ENCODE measurements at regions not wholly inside any gene's neighbourhood (a gene's known extent, or its start where the extent isn't known, plus 50 kb on each side); places are given as distances from the start of the nearest gene placed in this dataset.
"Not testable (repeated sequence)": the region's sequence is repeated elsewhere in the genome, so short reads cannot be mapped to it uniquely, and the experiment has no call there.

GRCh38 chr2:129906861-129907235 lies 72.6 kb upstream of the RAB6C start:
- DNase-seq (ENCODE audit: low read depth in 1 of 2, low spot score in 1 of 2) = no peak

GRCh38 chr2:129907256-129907998 lies 72.0 kb upstream of the RAB6C start:
- DNase-seq (ENCODE audit: low read depth in 1 of 2, low spot score in 1 of 2) = no peak

- DNase-seq (ENCODE audit: low read depth in 1 of 2, low spot score in 1 of 2) = no peak
These were observed 70.6 kb upstream of the RAB6C start for GRCh38 chr2:129908721-129909373.

- no peak for DNase-seq (ENCODE audit: low read depth in 1 of 2, low spot score in 1 of 2)
These were observed 69.6 kb upstream of the RAB6C start for GRCh38 chr2:129909651-129910418.

- DNase-seq (ENCODE audit: low read depth in 1 of 2, low spot score in 1 of 2) = no peak
These were observed 68.8 kb upstream of the RAB6C start for GRCh38 chr2:129910446-129911362.

GRCh38 chr2:129911363-129912065 lies 68.0 kb upstream of the RAB6C start:
- no peak for DNase-seq (ENCODE audit: low read depth in 1 of 2, low spot score in 1 of 2)

GRCh38 chr2:129912066-129912820 lies 67.2 kb upstream of the RAB6C start:
- no peak for DNase-seq (ENCODE audit: low read depth in 1 of 2, low spot score in 1 of 2)

GRCh38 chr2:129912871-129913694 lies 66.4 kb upstream of the RAB6C start:
- DNase-seq (ENCODE audit: low read depth in 1 of 2, low spot score in 1 of 2) = no peak

- no peak for DNase-seq (ENCODE audit: low read depth in 1 of 2, low spot score in 1 of 2)
These were observed 65.6 kb upstream of the RAB6C start for GRCh38 chr2:129913695-129914495.

GRCh38 chr2:129914538-129915302 lies 64.7 kb upstream of the RAB6C start:
- DNase-seq (ENCODE audit: low read depth in 1 of 2, low spot score in 1 of 2) = no peak

- DNase-seq (ENCODE audit: low read depth in 1 of 2, low spot score in 1 of 2) = no peak
These were observed 64.1 kb upstream of the RAB6C start for GRCh38 chr2:129915303-129915840.

- DNase-seq (ENCODE audit: low read depth in 1 of 2, low spot score in 1 of 2) = no peak
These were observed 60.9 kb upstream of the RAB6C start for GRCh38 chr2:129918604-129919003.

GRCh38 chr2:129922571-129923264 lies 56.7 kb upstream of the RAB6C start:
- no peak for DNase-seq (ENCODE audit: low read depth in 1 of 2, low spot score in 1 of 2)

GRCh38 chr2:129923265-129924091 lies 56.0 kb upstream of the RAB6C start:
- no peak for DNase-seq (ENCODE audit: low read depth in 1 of 2, low spot score in 1 of 2)

- DNase-seq (ENCODE audit: low read depth in 1 of 2, low spot score in 1 of 2) = not testable (repeated sequence)
These were observed 55.4 kb upstream of the RAB6C start for GRCh38 chr2:129924115-129924514.

GRCh38 chr2:129925381-129925780 lies 54.1 kb upstream of the RAB6C start:
- no peak for DNase-seq (ENCODE audit: low read depth in 1 of 2, low spot score in 1 of 2)
